Mucosa of stomach (tissue), 1 donor: ENCODE measurements at regions not wholly inside any gene's neighbourhood (a gene's known extent, or its start where the extent isn't known, plus 50 kb on each side); places are given as distances from the start of the nearest gene placed in this dataset.

ENCODE experiments used
- H3K27me3 ChIP-seq: one replicate; pipeline ENCODE4 v1.7.0; 2013; ENCODE audit warnings: mild to moderate bottlenecking, low read length; ENCODE audit not compliant: control insufficient read depth, insufficient read depth
- H3K36me3 ChIP-seq: one replicate; pipeline ENCODE4 v1.7.0; 2013; ENCODE audit warnings: low read length; ENCODE audit not compliant: control insufficient read depth, insufficient read depth
- H3K4me1 ChIP-seq: one replicate; pipeline ENCODE4 v1.7.0; 2013; ENCODE audit warnings: mild to moderate bottlenecking, low read length; ENCODE audit not compliant: control insufficient read depth, insufficient read depth
- H3K4me3 ChIP-seq: one replicate; pipeline ENCODE4 v1.7.0; 2013; ENCODE audit warnings: low read length
- H3K9ac ChIP-seq: one replicate; pipeline ENCODE4 v1.7.0; 2013; ENCODE audit warnings: mild to moderate bottlenecking, low read length, moderate library complexity
- H3K9me3 ChIP-seq: one replicate; pipeline ENCODE4 v1.7.0; 2013; ENCODE audit warnings: mild to moderate bottlenecking, low read length, moderate library complexity; ENCODE audit not compliant: control insufficient read depth
- donor health status: Pancreatic carcinoma.

- no peaks in the 10 kb centered on the region for H3K27me3 ChIP-seq
- H3K9me3 ChIP-seq, result no peaks in the 10 kb centered on the region
- H3K9ac ChIP-seq, result no peak overlapping the region
- no peaks in the 10 kb centered on the region for H3K4me1 ChIP-seq
- H3K4me3 ChIP-seq, result no peak overlapping the region
- H3K36me3 ChIP-seq, result no peaks in the 10 kb centered on the region
Measured at GRCh38 chr14:54135804-54136280, 179.2 kb upstream of the BMP4 start.

DNA sequence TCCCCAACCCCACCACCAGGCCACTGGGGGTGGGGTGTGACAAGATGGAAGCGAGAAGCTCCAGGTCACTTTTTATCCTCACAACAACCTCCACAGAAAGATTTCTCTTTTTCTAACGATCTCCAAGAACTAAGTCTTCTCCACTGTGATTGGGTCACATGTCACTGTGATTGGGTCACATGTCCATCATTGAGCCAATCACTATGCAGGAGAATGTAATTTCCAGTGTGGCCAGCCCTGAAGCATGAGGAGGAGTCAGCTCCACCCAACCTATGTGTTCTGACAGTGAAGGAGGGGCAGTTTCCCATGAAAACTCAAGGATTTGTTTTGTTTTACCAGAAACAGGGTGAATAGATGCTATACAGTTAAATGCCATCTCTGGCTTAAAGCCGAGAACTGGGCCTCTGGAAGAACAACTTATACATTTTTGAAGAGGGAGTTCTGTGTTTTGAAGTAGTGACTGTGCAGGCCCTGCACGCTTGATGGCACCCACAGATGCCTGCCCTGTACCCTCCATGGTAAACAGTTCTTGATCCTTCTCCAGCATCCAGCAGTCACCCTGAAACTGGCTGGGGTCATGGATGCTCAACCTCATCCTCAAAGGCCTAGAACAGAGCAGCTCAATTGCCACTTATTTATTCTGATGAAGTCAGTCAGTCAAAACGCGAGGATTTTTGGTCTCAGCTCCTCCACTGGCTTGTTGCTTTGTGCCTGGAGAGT, 180.4 kb upstream of the BMP4 start:
- H3K4me1 ChIP-seq, result no peaks in the 10 kb centered on the region
- no peaks in the 10 kb centered on the region for H3K9me3 ChIP-seq
- no peaks in the 10 kb centered on the region for H3K36me3 ChIP-seq
- H3K27me3 ChIP-seq, result no peaks in the 10 kb centered on the region
- no peak overlapping the region for H3K9ac ChIP-seq
- no peak overlapping the region for H3K4me3 ChIP-seq

DNA sequence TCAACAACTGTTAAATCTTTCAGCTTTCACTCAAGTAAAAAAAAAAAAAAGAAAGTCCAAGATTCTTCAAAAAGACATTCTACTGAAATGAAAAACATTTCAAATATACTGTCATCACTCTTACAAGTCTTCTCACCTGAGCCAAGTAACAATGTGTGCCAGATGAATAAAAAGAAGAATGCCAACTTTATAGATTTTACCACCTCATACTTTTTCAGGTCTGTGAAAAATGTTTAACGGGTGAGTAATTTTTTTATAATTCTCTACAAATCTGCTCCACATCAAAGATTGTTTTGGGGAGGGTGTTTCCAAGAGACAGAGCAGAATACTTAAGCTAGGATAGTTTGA, 181.0 kb upstream of the BMP4 start:
- Histone ChIP-seq H3K36me3 (no peaks in the 10 kb centered on the region), H3K4me3 (no peak overlapping the region), H3K9ac (no peak overlapping the region), H3K9me3 (no peaks in the 10 kb centered on the region), H3K4me1 (no peaks in the 10 kb centered on the region), H3K27me3 (no peaks in the 10 kb centered on the region)

GRCh38 chr14:54138024-54138353, 181.4 kb upstream of the BMP4 start:
- H3K36me3 ChIP-seq, result no peaks in the 10 kb centered on the region
- no peak overlapping the region for H3K9ac ChIP-seq
- H3K4me3 ChIP-seq, result no peak overlapping the region
- no peaks in the 10 kb centered on the region for H3K4me1 ChIP-seq
- no peaks in the 10 kb centered on the region for H3K9me3 ChIP-seq
- no peaks in the 10 kb centered on the region for H3K27me3 ChIP-seq

DNA sequence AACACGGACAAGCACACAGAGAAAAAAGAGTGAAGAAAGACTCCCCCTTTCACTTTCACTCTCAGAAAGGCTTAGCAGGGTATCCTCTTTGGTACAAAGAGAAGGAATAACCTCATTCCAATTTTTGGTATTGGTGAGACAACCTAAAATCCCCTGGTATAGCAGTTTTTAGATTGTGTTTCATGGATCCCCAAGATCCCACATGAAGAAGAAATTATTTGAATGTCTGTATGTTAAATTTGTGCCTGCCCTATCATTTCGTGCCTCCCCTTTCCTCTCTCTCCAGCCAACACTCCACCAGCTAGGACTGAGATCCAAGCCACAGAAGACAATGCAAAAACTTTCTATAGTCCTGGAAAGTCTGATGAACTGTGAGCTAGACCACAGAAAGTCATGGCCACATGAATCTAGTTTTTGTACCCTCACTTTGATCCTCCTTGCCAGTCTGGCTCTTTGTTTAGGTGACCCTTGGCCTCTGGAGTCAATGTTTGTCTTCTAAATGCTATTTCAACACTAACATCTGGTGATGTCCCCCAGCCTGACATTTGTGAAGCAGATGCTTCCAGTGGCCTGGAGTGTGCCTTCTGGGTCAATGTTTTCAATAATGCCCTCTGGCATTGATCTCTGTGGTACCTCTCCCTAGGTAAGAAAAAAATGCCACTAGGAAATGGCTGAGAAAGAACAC, 181.9 kb upstream of the BMP4 start:
- Histone ChIP-seq H3K9me3 (no peaks in the 10 kb centered on the region), H3K36me3 (no peaks in the 10 kb centered on the region), H3K27me3 (no peaks in the 10 kb centered on the region), H3K9ac (no peak overlapping the region), H3K4me1 (no peaks in the 10 kb centered on the region), H3K4me3 (no peak overlapping the region)

DNA sequence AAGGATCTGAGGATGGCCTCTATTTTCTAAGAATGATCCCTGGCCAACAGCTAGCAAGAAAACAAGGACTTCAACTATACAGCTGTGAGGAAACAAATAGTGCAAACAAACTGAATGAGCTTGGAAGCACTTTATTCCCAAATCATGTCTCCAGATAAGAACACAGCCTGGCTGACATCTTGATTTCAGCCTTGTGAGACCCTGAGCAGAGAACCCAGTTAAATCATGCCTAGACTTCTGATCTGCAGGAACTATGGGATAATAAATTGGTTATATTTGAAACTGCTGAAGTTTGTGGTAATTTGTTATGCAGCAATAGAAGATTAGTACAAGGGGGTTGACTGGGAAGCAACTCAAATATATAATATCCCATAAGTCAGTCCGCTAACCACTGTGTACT, 183.9 kb upstream of the BMP4 start:
- Histone ChIP-seq H3K9me3 (no peaks in the 10 kb centered on the region), H3K9ac (no peak overlapping the region), H3K36me3 (no peaks in the 10 kb centered on the region), H3K27me3 (no peaks in the 10 kb centered on the region), H3K4me3 (no peak overlapping the region), H3K4me1 (no peaks in the 10 kb centered on the region)

- H3K4me1 ChIP-seq, result no peaks in the 10 kb centered on the region
- H3K36me3 ChIP-seq, result no peaks in the 10 kb centered on the region
- H3K9ac ChIP-seq, result no peak overlapping the region
- H3K27me3 ChIP-seq, result no peaks in the 10 kb centered on the region
- no peak overlapping the region for H3K4me3 ChIP-seq
- no peaks in the 10 kb centered on the region for H3K9me3 ChIP-seq
Measured at GRCh38 chr14:54146601-54147000, 190.0 kb upstream of the BMP4 start.

GRCh38 chr14:54147282-54147681, 190.7 kb upstream of the BMP4 start:
- Histone ChIP-seq H3K27me3 (no peaks in the 10 kb centered on the region), H3K9ac (no peak overlapping the region), H3K36me3 (no peaks in the 10 kb centered on the region), H3K4me3 (no peak overlapping the region), H3K4me1 (no peaks in the 10 kb centered on the region), H3K9me3 (no peaks in the 10 kb centered on the region)

GRCh38 chr14:54147758-54148157, 191.1 kb upstream of the BMP4 start:
- H3K4me1 ChIP-seq, result no peaks in the 10 kb centered on the region
- no peaks in the 10 kb centered on the region for H3K9me3 ChIP-seq
- H3K27me3 ChIP-seq, result no peaks in the 10 kb centered on the region
- H3K4me3 ChIP-seq, result no peak overlapping the region
- H3K9ac ChIP-seq, result no peak overlapping the region
- no peaks in the 10 kb centered on the region for H3K36me3 ChIP-seq

DNA sequence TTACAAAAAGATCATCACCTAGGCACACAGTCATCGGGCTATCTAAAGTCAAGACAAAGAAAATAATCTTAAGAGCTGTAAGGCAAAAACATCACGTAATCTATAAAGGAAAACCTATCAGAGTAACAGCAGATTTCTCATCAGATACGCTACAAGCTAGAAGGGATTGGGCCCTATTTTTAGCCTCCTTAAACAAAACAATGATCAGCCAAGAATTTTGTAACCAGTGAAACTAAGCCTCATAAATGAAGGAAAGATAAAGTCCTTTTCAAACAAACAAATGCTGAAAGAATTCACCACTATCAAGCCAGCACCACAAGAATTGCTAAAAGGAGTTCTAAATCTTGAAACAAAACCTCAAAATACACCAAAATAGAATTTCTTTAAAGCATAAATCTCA, 191.6 kb upstream of the BMP4 start:
- Histone ChIP-seq H3K36me3 (no peaks in the 10 kb centered on the region), H3K9me3 (no peaks in the 10 kb centered on the region), H3K4me1 (no peaks in the 10 kb centered on the region), H3K4me3 (no peak overlapping the region), H3K9ac (no peak overlapping the region), H3K27me3 (no peaks in the 10 kb centered on the region)

DNA sequence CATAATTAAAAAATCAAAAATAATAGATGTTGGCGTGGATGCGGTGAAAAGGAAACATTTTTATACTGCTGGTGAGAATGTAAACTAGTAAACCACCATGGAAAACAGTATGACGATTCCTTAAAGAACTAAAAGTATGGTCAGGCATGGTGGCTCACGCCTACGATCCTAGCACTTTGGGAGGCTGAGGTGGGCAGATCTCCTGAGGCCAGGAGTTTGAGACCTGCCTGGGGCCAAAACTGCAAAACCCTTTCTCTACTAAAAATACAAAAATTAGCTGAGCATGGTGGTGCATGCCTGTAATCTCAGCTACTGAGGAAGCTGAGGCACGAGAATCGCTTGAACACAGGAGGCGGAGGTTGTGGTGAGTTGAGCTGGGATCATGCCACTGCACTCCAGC, 195.7 kb upstream of the BMP4 start:
- no peaks in the 10 kb centered on the region for H3K9me3 ChIP-seq
- no peaks in the 10 kb centered on the region for H3K27me3 ChIP-seq
- H3K36me3 ChIP-seq, result no peaks in the 10 kb centered on the region
- H3K4me1 ChIP-seq, result no peaks in the 10 kb centered on the region
- H3K4me3 ChIP-seq, result no peak overlapping the region
- no peak overlapping the region for H3K9ac ChIP-seq

GRCh38 chr14:54166049-54166950, 209.7 kb upstream of the BMP4 start:
- Histone ChIP-seq H3K27me3 (no peaks in the 10 kb centered on the region), H3K9ac (no peak overlapping the region), H3K36me3 (no peaks in the 10 kb centered on the region), H3K4me3 (no peak overlapping the region), H3K9me3 (no peaks in the 10 kb centered on the region), H3K4me1 (no peaks in the 10 kb centered on the region)
